ENCODE measurements at regions not wholly inside any gene's neighbourhood (a gene's known extent, or its start where the extent isn't known, plus 50 kb on each side); places are given as distances from the start of the nearest gene placed in this dataset.
"Not testable (repeated sequence)": the region's sequence is repeated elsewhere in the genome, so short reads cannot be mapped to it uniquely, and the experiment has no call there.

GRCh38 chr11:96714689-96715088 is 324.9 kb downstream of the JRKL start:
- H4K20me1 ChIP-seq (ENCODE audit: insufficient read depth, low read depth, low read length): no peaks in the 10 kb centered on the region
- no peak overlapping the region for H3K9ac ChIP-seq (ENCODE audit: low read length)
- no peak overlapping the region for H3K27ac ChIP-seq (ENCODE audit: low read length)
- 0 out of 2 replicates have a peak, but pooled peaks cover 5% of the 10 kb centered on the region for H3K9me2 ChIP-seq (replicated peaks; ENCODE audit: insufficient read depth, low read length)
- H3K27me3 ChIP-seq (ENCODE audit: low read length): no peaks in the 10 kb centered on the region
- no peak for DNase-seq
- no peaks in the 10 kb centered on the region for H3K4me1 ChIP-seq (ENCODE audit: low read length)
- H3K9me3 ChIP-seq (ENCODE audit: low read length): peaks cover 18% of the 10 kb centered on the region; the same call in 1 of the 2 replicates
- no peaks in the 10 kb centered on the region for H3K36me3 ChIP-seq (ENCODE audit: insufficient read depth, low read length)
- no peak overlapping the region for H2AFZ ChIP-seq (ENCODE audit: low read length)
- H3K4me3 ChIP-seq (ENCODE audit: low read length): no peak overlapping the region
- H3K4me2 ChIP-seq (ENCODE audit: low read depth, low read length, poor library complexity, severe bottlenecking): no peak overlapping the region
- no peaks in the 10 kb centered on the region for H3K79me2 ChIP-seq (ENCODE audit: low read length)

DNA sequence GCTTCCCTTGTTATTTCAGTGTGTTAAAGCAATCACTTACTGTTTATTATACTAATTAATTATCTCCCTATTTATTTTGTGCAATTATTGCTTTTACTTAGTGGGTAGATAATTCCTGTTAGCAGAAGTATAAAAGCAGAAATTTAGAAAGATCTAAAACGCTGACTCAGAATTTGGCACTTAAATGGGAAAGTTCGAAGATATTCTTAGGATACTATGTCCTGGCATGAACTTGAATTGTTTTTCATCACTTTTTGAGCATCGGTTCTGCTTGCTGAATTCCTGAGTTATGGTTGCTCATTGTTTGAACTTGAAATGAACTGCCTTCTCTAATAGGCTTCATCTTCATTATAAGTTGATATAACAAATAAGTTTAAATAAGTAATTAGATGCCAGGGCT is 325.4 kb downstream of the JRKL start:
- Histone ChIP-seq H2AFZ (ENCODE audit: low read length) (no peak overlapping the region), H3K79me2 (ENCODE audit: low read length) (no peaks in the 10 kb centered on the region), H3K4me2 (ENCODE audit: low read depth, low read length, poor library complexity, severe bottlenecking) (no peak overlapping the region), H3K4me3 (ENCODE audit: low read length) (no peak overlapping the region), H3K9ac (ENCODE audit: low read length) (no peak overlapping the region), H3K9me2 (replicated peaks; ENCODE audit: insufficient read depth, low read length) (0 out of 2 replicates have a peak, but pooled peaks cover 5% of the 10 kb centered on the region), H3K27me3 (ENCODE audit: low read length) (no peaks in the 10 kb centered on the region), H3K36me3 (ENCODE audit: insufficient read depth, low read length) (no peaks in the 10 kb centered on the region), H3K4me1 (ENCODE audit: low read length) (no peaks in the 10 kb centered on the region), H3K27ac (ENCODE audit: low read length) (no peak overlapping the region), H4K20me1 (ENCODE audit: insufficient read depth, low read depth, low read length) (no peaks in the 10 kb centered on the region), H3K9me3 (ENCODE audit: low read length) (peaks cover 18% of the 10 kb centered on the region; the same call in 1 of the 2 replicates)
- no peak for DNase-seq

DNA sequence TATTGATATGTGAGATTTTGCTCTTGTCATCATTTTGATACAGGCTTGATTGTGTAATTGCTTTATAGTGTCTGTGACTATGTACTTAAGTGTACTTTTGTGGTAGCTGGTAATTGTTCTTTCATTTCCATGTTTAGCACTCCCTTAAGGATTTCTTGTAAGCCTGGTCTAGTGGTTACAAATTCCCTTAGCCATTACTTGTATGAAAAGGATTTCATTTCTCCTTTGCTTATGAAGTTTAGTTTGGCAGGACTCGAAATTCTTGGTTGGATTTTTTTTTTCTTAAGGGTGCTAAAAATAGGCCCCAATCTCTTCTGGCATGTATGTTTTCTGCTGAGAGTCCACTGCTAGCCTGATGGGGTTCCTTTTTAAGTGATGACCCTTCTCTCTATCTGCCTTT is 346.8 kb downstream of the JRKL start:
- Histone ChIP-seq H3K9me2 (replicated peaks; ENCODE audit: insufficient read depth, low read length) (no peaks in the 10 kb centered on the region), H3K27me3 (ENCODE audit: low read length) (no peaks in the 10 kb centered on the region), H4K20me1 (ENCODE audit: insufficient read depth, low read depth, low read length) (no peaks in the 10 kb centered on the region), H3K79me2 (ENCODE audit: low read length) (no peaks in the 10 kb centered on the region), H3K36me3 (ENCODE audit: insufficient read depth, low read length) (no peaks in the 10 kb centered on the region), H2AFZ (ENCODE audit: low read length) (no peak overlapping the region), H3K4me2 (ENCODE audit: low read depth, low read length, poor library complexity, severe bottlenecking) (no peak overlapping the region), H3K27ac (ENCODE audit: low read length) (no peak overlapping the region), H3K9ac (ENCODE audit: low read length) (no peak overlapping the region), H3K4me3 (ENCODE audit: low read length) (no peak overlapping the region), H3K9me3 (ENCODE audit: low read length) (peaks cover 34% of the 10 kb centered on the region), H3K4me1 (ENCODE audit: low read length) (no peaks in the 10 kb centered on the region)
- DNase-seq: no peak

DNA sequence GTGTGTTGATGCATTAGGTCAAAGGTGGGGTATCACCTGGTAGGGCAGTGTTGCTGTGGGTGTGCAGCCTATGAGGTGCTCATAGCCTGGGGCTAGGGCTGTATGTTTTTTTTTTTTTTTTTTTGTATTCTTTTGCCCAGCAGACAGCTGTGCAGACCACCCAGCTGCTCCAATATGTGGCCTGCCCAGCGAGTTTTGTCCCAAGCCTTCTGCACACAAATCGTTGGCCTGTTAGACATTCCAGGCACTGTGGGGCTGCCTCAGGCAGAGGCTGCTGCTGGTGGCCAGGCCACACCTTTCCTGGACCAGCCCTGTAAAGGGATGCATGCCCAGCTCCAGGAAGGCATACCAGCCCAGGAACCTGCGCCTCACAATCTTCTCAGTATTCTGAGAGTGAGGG is 348.5 kb downstream of the JRKL start:
- H3K4me3 ChIP-seq (ENCODE audit: low read length): no peak overlapping the region

GRCh38 chr11:96741068-96741467 is 351.3 kb downstream of the JRKL start:
- H3K9me2 ChIP-seq (replicated peaks; ENCODE audit: insufficient read depth, low read length): no peaks in the 10 kb centered on the region
- DNase-seq: no peak
- H3K4me1 ChIP-seq (ENCODE audit: low read length): no peaks in the 10 kb centered on the region
- H3K4me2 ChIP-seq (ENCODE audit: low read depth, low read length, poor library complexity, severe bottlenecking): no peak overlapping the region
- H3K79me2 ChIP-seq (ENCODE audit: low read length): no peaks in the 10 kb centered on the region
- H3K4me3 ChIP-seq (ENCODE audit: low read length): no peak overlapping the region
- no peak overlapping the region for H3K9ac ChIP-seq (ENCODE audit: low read length)
- H3K9me3 ChIP-seq (ENCODE audit: low read length): peaks cover 43% of the 10 kb centered on the region
- H3K27ac ChIP-seq (ENCODE audit: low read length): no peak overlapping the region
- H4K20me1 ChIP-seq (ENCODE audit: insufficient read depth, low read depth, low read length): no peaks in the 10 kb centered on the region
- no peaks in the 10 kb centered on the region; the same call in 1 of the 2 replicates for H3K27me3 ChIP-seq (ENCODE audit: low read length)
- no peaks in the 10 kb centered on the region for H3K36me3 ChIP-seq (ENCODE audit: insufficient read depth, low read length)
- H2AFZ ChIP-seq (ENCODE audit: low read length): no peak overlapping the region

More for the DNA sequence above, 348.5 kb downstream of the JRKL start:
- no peak overlapping the region for H3K4me2 ChIP-seq (ENCODE audit: low read depth, low read length, poor library complexity, severe bottlenecking)
- H3K79me2 ChIP-seq (ENCODE audit: low read length): no peaks in the 10 kb centered on the region
- no peak overlapping the region for H2AFZ ChIP-seq (ENCODE audit: low read length)
- no peak overlapping the region for H3K9ac ChIP-seq (ENCODE audit: low read length)
- H3K27me3 ChIP-seq (ENCODE audit: low read length): no peaks in the 10 kb centered on the region
- no peak overlapping the region for H3K27ac ChIP-seq (ENCODE audit: low read length)
- no peak for DNase-seq
- no peaks in the 10 kb centered on the region for H3K9me2 ChIP-seq (replicated peaks; ENCODE audit: insufficient read depth, low read length)
- no peaks in the 10 kb centered on the region for H4K20me1 ChIP-seq (ENCODE audit: insufficient read depth, low read depth, low read length)
- peaks cover 42% of the 10 kb centered on the region for H3K9me3 ChIP-seq (ENCODE audit: low read length)
- H3K4me1 ChIP-seq (ENCODE audit: low read length): no peaks in the 10 kb centered on the region
- no peaks in the 10 kb centered on the region for H3K36me3 ChIP-seq (ENCODE audit: insufficient read depth, low read length)

DNA sequence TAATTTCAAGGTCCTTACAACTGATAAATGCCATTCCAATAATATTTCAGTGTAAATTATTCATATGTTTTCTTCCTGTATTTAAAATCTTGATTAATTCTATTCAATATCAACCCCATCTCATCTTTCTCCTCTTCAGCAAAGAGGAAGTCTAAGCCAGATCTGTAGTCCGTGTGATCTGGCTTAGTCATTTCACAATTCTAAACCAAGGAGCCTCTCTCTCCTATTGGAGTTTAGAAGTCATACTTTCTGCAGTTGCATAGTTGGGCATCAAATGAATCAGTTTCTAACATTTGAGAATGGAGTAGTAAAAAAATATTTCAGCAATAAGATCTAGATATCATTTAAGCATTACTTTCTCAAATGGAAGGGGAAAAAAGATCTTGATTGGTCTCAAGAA is 354.9 kb downstream of the JRKL start:
- H3K4me3 ChIP-seq (ENCODE audit: low read length): no peak overlapping the region
- H3K36me3 ChIP-seq (ENCODE audit: insufficient read depth, low read length): no peaks in the 10 kb centered on the region
- DNase-seq: no peak
- peaks cover 32% of the 10 kb centered on the region for H3K9me3 ChIP-seq (ENCODE audit: low read length)
- no peak overlapping the region for H3K27ac ChIP-seq (ENCODE audit: low read length)
- no peaks in the 10 kb centered on the region for H4K20me1 ChIP-seq (ENCODE audit: insufficient read depth, low read depth, low read length)
- no peaks in the 10 kb centered on the region; the same call in 1 of the 2 replicates for H3K27me3 ChIP-seq (ENCODE audit: low read length)
- H3K9ac ChIP-seq (ENCODE audit: low read length): no peak overlapping the region
- H3K4me2 ChIP-seq (ENCODE audit: low read depth, low read length, poor library complexity, severe bottlenecking): no peak overlapping the region
- H3K4me1 ChIP-seq (ENCODE audit: low read length): no peaks in the 10 kb centered on the region
- no peak overlapping the region for H2AFZ ChIP-seq (ENCODE audit: low read length)
- H3K9me2 ChIP-seq (replicated peaks; ENCODE audit: insufficient read depth, low read length): no peaks in the 10 kb centered on the region
- no peaks in the 10 kb centered on the region for H3K79me2 ChIP-seq (ENCODE audit: low read length)

DNA sequence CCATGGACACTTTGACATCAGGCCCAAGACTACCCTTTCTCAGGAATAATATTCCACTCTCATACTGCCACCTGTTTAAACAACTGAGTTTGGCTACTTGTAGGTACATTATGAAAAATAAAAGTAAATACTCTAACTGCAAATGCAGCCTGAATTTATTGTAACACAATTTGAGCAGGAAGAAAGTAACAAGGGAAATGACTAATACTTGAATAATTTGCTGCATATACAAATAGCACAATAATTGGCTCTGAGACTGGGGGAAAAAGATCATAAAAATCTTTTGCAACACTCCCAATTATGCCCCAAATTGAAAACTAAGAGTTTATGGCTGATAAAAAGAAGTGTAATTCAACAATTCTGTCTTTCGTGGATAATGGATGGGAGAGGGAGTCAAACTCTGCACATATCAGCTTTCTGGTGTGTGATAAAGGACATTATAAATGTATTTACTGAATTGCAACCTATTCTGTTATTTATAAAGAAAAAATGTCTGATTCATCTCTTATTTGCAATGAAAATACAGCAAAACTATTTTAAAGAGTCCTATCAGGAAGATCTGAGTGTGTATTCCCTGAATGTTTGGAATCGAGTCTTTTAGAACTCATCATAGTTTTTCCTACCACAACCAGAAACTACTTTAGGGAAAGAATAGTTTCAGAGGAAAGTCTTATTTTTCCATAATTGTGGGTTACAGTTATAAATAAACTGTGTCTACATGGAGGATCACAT is 359.0 kb downstream of the JRKL start:
- H3K9me2 ChIP-seq (replicated peaks; ENCODE audit: insufficient read depth, low read length): no peaks in the 10 kb centered on the region
- H3K27ac ChIP-seq (ENCODE audit: low read length): no peak overlapping the region
- H2AFZ ChIP-seq (ENCODE audit: low read length): no peak overlapping the region
- no peak overlapping the region for H3K4me2 ChIP-seq (ENCODE audit: low read depth, low read length, poor library complexity, severe bottlenecking)
- no peaks in the 10 kb centered on the region; the same call in 1 of the 2 replicates for H3K27me3 ChIP-seq (ENCODE audit: low read length)
- no peaks in the 10 kb centered on the region for H3K79me2 ChIP-seq (ENCODE audit: low read length)
- peaks cover 29% of the 10 kb centered on the region for H3K9me3 ChIP-seq (ENCODE audit: low read length)
- H4K20me1 ChIP-seq (ENCODE audit: insufficient read depth, low read depth, low read length): no peaks in the 10 kb centered on the region
- DNase-seq: no peak
- H3K36me3 ChIP-seq (ENCODE audit: insufficient read depth, low read length): no peaks in the 10 kb centered on the region
- no peak overlapping the region for H3K9ac ChIP-seq (ENCODE audit: low read length)
- no peak overlapping the region for H3K4me3 ChIP-seq (ENCODE audit: low read length)
- no peaks in the 10 kb centered on the region for H3K4me1 ChIP-seq (ENCODE audit: low read length)

DNA sequence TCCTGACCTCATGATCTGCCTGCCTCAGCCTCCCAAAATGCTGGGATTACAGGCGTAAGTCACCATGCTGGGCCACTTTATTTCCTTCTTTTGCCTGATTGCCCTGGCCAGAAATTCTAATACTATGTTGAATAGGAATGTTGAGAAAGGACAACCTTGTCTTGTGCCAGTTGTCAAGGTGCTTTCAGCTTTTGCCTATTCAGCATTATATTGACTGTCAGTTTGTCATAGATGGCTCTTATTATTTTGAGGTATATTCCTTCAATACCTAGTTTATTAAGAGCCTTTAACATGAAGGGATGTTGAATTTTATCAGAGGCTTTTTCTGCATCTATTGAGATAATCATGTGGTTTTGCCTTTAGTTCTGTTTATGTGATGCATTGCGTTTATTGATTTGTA is 362.0 kb downstream of the JRKL start:
- not testable (repeated sequence) for H3K4me2 ChIP-seq (ENCODE audit: low read depth, low read length, poor library complexity, severe bottlenecking); H3K79me2 ChIP-seq (ENCODE audit: low read length); H3K9me2 ChIP-seq (replicated peaks; ENCODE audit: insufficient read depth, low read length); H2AFZ ChIP-seq (ENCODE audit: low read length); H4K20me1 ChIP-seq (ENCODE audit: insufficient read depth, low read depth, low read length); H3K4me1 ChIP-seq (ENCODE audit: low read length); H3K9ac ChIP-seq (ENCODE audit: low read length); H3K27ac ChIP-seq (ENCODE audit: low read length); DNase-seq; H3K27me3 ChIP-seq (ENCODE audit: low read length); H3K36me3 ChIP-seq (ENCODE audit: insufficient read depth, low read length); H3K4me3 ChIP-seq (ENCODE audit: low read length)
- H3K9me3 ChIP-seq (ENCODE audit: low read length): peaks cover 35% of the 10 kb centered on the region
